Gastroesophageal sphincter (tissue), 3 donors: ENCODE measurements at regions not wholly inside any gene's neighbourhood (a gene's known extent, or its start where the extent isn't known, plus 50 kb on each side); places are given as distances from the start of the nearest gene placed in this dataset.

Experiments used
- POLR2A ChIP-seq, 2 donors: fragments of 450-650 bp; IDR thresholded peaks; one replicate each; pipeline ENCODE4 v1.6.1; 2017; ENCODE audit warnings: antibody characterized with exemption in 2 of 2, mild to moderate bottlenecking in 2 of 2, moderate library complexity in 1 of 2
- TF ChIP-seq, protein P1 (sequence below), 4 experiments: fragments of 200-600 bp in 2 of 4; fragments of 450-650 bp in 2 of 4; sonication (generic) in 1 of 4; IDR thresholded peaks; one replicate each; pipeline ENCODE4 v1.5.1; 2017 to 2019; ENCODE audit warnings: antibody characterized with exemption in 4 of 4, mild to moderate bottlenecking in 2 of 4, moderate library complexity in 2 of 4

DNA sequence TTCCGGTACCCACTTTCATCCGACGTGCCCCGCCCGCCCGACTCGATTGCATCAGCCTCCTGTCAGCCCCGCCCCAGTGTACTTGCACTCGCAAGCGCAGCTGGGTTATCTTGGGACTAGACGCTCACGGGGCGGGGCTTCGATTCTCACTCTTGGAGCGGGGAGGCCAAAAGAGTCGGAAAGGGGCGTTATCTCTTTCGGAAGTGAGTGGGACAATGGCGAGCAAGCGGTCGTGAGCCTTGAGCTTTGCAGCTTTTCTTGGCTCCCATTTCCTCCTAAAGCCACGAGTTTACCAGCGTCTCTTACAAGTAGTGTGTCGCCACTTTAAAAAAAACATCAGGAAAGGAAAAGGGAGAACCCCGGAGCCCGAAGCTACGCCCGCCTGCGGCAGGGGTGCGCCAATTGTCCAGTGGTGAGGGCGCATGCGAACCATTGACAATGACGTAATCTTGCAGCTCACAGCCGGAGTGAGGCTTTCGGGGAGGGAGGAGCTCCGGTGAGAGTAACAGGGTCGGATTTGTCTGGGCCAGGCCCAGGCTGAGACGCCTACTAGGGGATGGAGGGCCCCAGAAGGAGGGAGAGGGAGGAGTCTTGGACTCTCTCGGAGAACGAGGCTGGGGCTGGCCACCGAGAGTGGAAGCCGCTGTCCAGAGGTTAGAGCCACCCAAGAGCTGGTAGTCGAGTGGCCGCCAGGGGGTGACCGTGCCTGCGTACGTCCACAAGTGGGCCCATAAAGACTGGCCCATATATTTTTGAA is 109.5 kb downstream of the GNL3L start:
- TF ChIP-seq, protein P1, sequence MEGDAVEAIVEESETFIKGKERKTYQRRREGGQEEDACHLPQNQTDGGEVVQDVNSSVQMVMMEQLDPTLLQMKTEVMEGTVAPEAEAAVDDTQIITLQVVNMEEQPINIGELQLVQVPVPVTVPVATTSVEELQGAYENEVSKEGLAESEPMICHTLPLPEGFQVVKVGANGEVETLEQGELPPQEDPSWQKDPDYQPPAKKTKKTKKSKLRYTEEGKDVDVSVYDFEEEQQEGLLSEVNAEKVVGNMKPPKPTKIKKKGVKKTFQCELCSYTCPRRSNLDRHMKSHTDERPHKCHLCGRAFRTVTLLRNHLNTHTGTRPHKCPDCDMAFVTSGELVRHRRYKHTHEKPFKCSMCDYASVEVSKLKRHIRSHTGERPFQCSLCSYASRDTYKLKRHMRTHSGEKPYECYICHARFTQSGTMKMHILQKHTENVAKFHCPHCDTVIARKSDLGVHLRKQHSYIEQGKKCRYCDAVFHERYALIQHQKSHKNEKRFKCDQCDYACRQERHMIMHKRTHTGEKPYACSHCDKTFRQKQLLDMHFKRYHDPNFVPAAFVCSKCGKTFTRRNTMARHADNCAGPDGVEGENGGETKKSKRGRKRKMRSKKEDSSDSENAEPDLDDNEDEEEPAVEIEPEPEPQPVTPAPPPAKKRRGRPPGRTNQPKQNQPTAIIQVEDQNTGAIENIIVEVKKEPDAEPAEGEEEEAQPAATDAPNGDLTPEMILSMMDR (IDR thresholded peaks at IDR 0.05): peak; percentile 34 to 74 (median 64)
- peak in 1 of 2 donors; percentile 6 for TF ChIP-seq POLR2A (IDR thresholded peaks at IDR 0.05)
